Testis (tissue), 2 donors: ENCODE measurements at regions not wholly inside any gene's neighbourhood (a gene's known extent, or its start where the extent isn't known, plus 50 kb on each side); places are given as distances from the start of the nearest gene placed in this dataset.

ENCODE experiments used
- DNase-seq: peaks from one replicate; pipeline ENCODE4 v3.0.0-alpha.2; 2019
- H3K27ac ChIP-seq, 2 donors: fragments of 200-600 bp; sonication (generic); one replicate each; pipeline ENCODE4 v1.5.1; 2019
- H3K27me3 ChIP-seq: fragments of 200-600 bp; sonication (generic); one replicate; pipeline ENCODE4 v1.5.1; 2019
- H3K36me3 ChIP-seq: fragments of 200-600 bp; sonication (generic); one replicate; pipeline ENCODE4 v1.5.1; 2017; ENCODE audit warnings: low read depth; ENCODE audit errors: missing control alignments
- H3K4me1 ChIP-seq: fragments of 200-600 bp; sonication (generic); one replicate; pipeline ENCODE4 v1.5.1; 2019
- H3K4me3 ChIP-seq, 2 donors: fragments of 200-600 bp; sonication (generic); one replicate each; pipeline ENCODE4 v1.5.1; 2017 to 2019
- H3K9me3 ChIP-seq: fragments of 200-600 bp; sonication (generic); one replicate; pipeline ENCODE4 v1.5.1; 2017
- POLR2A ChIP-seq: fragments of 450-650 bp; IDR thresholded peaks from one replicate; pipeline ENCODE4 v1.6.1; 2017; ENCODE audit warnings: antibody characterized with exemption, mild to moderate bottlenecking, moderate library complexity
- WGBS, 2 donors: methylation state at CpG; one replicate each; pipeline ENCODE4 v1.1.5; 2018; 5-methylcytosine and 5-hydroxymethylcytosine counted together
- intact Hi-C: fragments of 100-400 bp; cut with DNase I; formaldehyde crosslinking; loops from one replicate; pipeline ENCODE4 v1.15.1; 2023; ENCODE audit warnings: low total_unique reads
- small RNA-seq, 2 donors: library from RNA; depleted of rRNA; stranded (forward); fragments of <200 nt; gene quantifications; one replicate each; pipeline ENCODE3, GENCODE V24; 2016
- TF ChIP-seq, protein P1 (sequence below), 3 experiments: fragments of 450-650 bp in 2 of 3; fragments of 200-600 bp in 1 of 3; sonication (generic) in 1 of 3; IDR thresholded peaks; one replicate each; pipeline ENCODE4 v1.5.1; 2016 to 2019; ENCODE audit warnings: antibody characterized with exemption in 3 of 3, mild to moderate bottlenecking in 2 of 3, moderate library complexity in 1 of 3

GRCh38 chr7:131607291-131608115, 51.1 kb upstream of the PODXL start:
- H3K27ac ChIP-seq: no peak overlapping the region
- intact Hi-C loops: no loop called here
- H3K9me3 ChIP-seq: no peaks in the 10 kb centered on the region
- DNase-seq: no peak
- no peak for TF ChIP-seq POLR2A
- TF ChIP-seq, protein P1, sequence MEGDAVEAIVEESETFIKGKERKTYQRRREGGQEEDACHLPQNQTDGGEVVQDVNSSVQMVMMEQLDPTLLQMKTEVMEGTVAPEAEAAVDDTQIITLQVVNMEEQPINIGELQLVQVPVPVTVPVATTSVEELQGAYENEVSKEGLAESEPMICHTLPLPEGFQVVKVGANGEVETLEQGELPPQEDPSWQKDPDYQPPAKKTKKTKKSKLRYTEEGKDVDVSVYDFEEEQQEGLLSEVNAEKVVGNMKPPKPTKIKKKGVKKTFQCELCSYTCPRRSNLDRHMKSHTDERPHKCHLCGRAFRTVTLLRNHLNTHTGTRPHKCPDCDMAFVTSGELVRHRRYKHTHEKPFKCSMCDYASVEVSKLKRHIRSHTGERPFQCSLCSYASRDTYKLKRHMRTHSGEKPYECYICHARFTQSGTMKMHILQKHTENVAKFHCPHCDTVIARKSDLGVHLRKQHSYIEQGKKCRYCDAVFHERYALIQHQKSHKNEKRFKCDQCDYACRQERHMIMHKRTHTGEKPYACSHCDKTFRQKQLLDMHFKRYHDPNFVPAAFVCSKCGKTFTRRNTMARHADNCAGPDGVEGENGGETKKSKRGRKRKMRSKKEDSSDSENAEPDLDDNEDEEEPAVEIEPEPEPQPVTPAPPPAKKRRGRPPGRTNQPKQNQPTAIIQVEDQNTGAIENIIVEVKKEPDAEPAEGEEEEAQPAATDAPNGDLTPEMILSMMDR (IDR thresholded peaks at IDR 0.05): no peak
- no peaks in the 10 kb centered on the region for H3K36me3 ChIP-seq
- no peaks in the 10 kb centered on the region for H3K27me3 ChIP-seq
- H3K4me3 ChIP-seq: no peak overlapping the region
- no peaks in the 10 kb centered on the region for H3K4me1 ChIP-seq
- WGBS, 2 donors: 67 to 82% methylated on average over 13 to 21 of the region's 21 CpGs

DNA sequence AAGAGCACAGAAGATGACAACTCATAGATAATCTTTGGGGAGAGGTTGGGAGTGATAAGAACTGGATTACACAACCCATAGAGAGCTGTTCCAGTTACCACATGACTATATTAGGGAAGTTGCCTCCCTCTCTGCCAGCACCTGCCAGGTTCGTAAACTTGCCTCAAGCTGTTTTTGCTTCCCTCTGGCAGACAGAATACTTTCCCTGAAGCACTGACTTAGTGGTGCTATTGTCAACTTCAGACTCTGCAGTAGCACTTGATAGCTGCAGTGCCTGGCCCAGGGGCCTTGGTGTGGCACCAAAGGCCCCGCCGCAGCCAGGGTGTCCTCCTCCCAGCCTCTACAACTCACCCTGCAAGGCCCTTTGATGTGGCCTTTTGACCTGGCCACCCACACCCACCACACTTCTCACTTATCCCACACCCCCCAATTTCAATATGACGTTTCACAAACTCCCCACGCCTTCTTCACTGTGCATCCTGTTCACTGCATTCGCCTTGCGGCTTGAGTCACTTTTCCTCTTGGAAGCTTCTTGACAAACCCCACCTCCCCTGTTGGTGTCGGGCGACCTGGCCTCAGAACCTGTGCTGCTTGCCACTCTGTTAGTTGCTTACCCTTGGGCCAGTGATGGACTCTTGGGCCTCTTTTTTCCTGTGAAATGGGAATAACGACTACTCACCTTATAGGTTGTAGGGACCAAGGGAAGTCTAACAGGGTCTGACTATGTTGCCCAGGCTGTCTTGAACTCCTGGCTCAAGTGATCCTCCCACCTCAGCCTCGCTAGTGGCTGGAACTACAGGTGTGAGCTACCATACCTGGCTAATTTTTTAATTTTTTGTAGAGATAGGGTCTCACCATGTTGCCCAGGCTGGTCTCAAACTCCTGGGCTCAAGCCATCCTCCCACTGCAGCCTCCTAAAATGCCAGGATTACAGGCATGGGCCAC, 50.2 kb upstream of the PODXL start:
- DNase-seq: no peak
- intact Hi-C loops: no loop called here
- no peaks in the 10 kb centered on the region for H3K9me3 ChIP-seq
- TF ChIP-seq POLR2A: no peak
- TF ChIP-seq, protein P1 (IDR thresholded peaks at IDR 0.05): no peak
- no peaks in the 10 kb centered on the region for H3K27me3 ChIP-seq
- H3K4me1 ChIP-seq: no peaks in the 10 kb centered on the region
- 85 to 89% methylated on average over 11 of the region's 11 CpGs for WGBS, 2 donors
- H3K27ac ChIP-seq: no peak overlapping the region
- no peak overlapping the region for H3K4me3 ChIP-seq
- H3K36me3 ChIP-seq: no peaks in the 10 kb centered on the region

Small RNA genes in the stretch of these regions (small RNA-seq; reads per million reads assigned to genes)
- 0 reads per million in 2 donors for gene AC009518.3
